PC-3 (cell line): ENCODE measurements at regions not wholly inside any gene's neighbourhood (a gene's known extent, or its start where the extent isn't known, plus 50 kb on each side); places are given as distances from the start of the nearest gene placed in this dataset.

Experiments used
- ATAC-seq: fragments of 200-7000 bp; cut with Tn5 transposase; 2 replicates; pipeline ENCODE4 v1.9.1; 2020; ENCODE audit warnings: mild to moderate bottlenecking, moderate library complexity
- BruUV-seq: library from RNA; stranded (reverse); fragments of 400-500 nt; replicated peaks from 2 replicates; lab custom pipeline; 2021; lab: Mats Ljungman, UMichigan
- CTCF ChIA-PET: fragments of 300-600 bp; sonication (Branson Sonifier 250); formaldehyde crosslinking; loops from one replicate; lab custom pipeline; 2022; ENCODE audit warnings: antibody characterized with exemption; lab: Charles Lee
- POLR2A ChIA-PET: fragments of 300-600 bp; sonication (Branson Sonifier 250); formaldehyde crosslinking; loops from one replicate; lab custom pipeline; 2022; ENCODE audit warnings: antibody characterized with exemption; ENCODE audit not compliant: unreplicated experiment; lab: Charles Lee
- DNase-seq: peaks from one replicate; pipeline ENCODE4 v3.0.0-alpha.2; 2015
- H2AFZ ChIP-seq: fragments of 300-600 bp; sonication (generic); 2 replicates; pipeline ENCODE4 v1.6.0; 2016; ENCODE audit warnings: antibody characterized with exemption, low read length
- H3F3A ChIP-seq: fragments of 300-600 bp; sonication (generic); one replicate; pipeline ENCODE4 v1.6.0; 2017; ENCODE audit warnings: antibody characterized with exemption, low read length, control low read depth, mild to moderate bottlenecking; ENCODE audit not compliant: unreplicated experiment
- H3K27ac ChIP-seq: fragments of 300-600 bp; sonication (generic); 2 replicates; pipeline ENCODE4 v1.5.1; 2016; ENCODE audit warnings: mild to moderate bottlenecking, low read length
- H3K27me3 ChIP-seq: fragments of 300-600 bp; sonication (generic); 2 replicates; pipeline ENCODE4 v1.6.1; 2016; ENCODE audit warnings: low read length, mixed read lengths
- H3K36me3 ChIP-seq: fragments of 300-600 bp; sonication (generic); 2 replicates; pipeline ENCODE4 v1.6.1; 2016; ENCODE audit warnings: low read depth, mixed run types, low read length, mixed read lengths
- H3K4me1 ChIP-seq: fragments of 300-600 bp; sonication (generic); 2 replicates; pipeline ENCODE4 v1.5.1; 2016; ENCODE audit warnings: low read length; ENCODE audit not compliant: insufficient read depth
- H3K4me2 ChIP-seq: fragments of 300-600 bp; sonication (generic); 2 replicates; pipeline ENCODE4 v1.6.0; 2016; ENCODE audit warnings: low read length
- H3K4me3 ChIP-seq: fragments of 300-600 bp; sonication (generic); 2 replicates; pipeline ENCODE4 v1.5.1; 2016; ENCODE audit warnings: mild to moderate bottlenecking, low read length, mixed read lengths
- H3K79me2 ChIP-seq: fragments of 300-600 bp; sonication (generic); 2 replicates; pipeline ENCODE4 v1.6.1; 2017; ENCODE audit warnings: low read length, mixed read lengths
- H3K9ac ChIP-seq: fragments of 300-600 bp; sonication (generic); 2 replicates; pipeline ENCODE4 v1.6.0; 2016; ENCODE audit warnings: mild to moderate bottlenecking, low read length
- H3K9me2 ChIP-seq: fragments of 300-600 bp; sonication (generic); replicated peaks from 2 replicates; pipeline ENCODE4 v1.6.1; 2016; ENCODE audit warnings: mixed run types, low read length, mixed read lengths
- H3K9me3 ChIP-seq: fragments of 300-600 bp; sonication (generic); 2 replicates; pipeline ENCODE4 v1.6.1; 2016; ENCODE audit warnings: low read length, mixed read lengths
- H4K20me1 ChIP-seq: fragments of 300-600 bp; sonication (generic); 2 replicates; pipeline ENCODE4 v1.6.1; 2016; ENCODE audit warnings: low read length, mixed read lengths
- EZH2 ChIP-seq: fragments of 300-600 bp; sonication (generic); IDR thresholded peaks from one replicate; pipeline ENCODE4 v1.6.1; 2017; ENCODE audit warnings: antibody characterized with exemption, mild to moderate bottlenecking, low read length; ENCODE audit not compliant: unreplicated experiment
- EZH2phosphoT487 ChIP-seq: fragments of 300-600 bp; sonication (generic); IDR thresholded peaks from 2 replicates; pipeline ENCODE4 v1.6.1; 2018; ENCODE audit warnings: mild to moderate bottlenecking, antibody characterized with exemption, low read length, borderline replicate concordance
- intact Hi-C: fragments of 100-400 bp; cut with micrococcal nuclease; formaldehyde crosslinking; loops from 2 replicates; pipeline ENCODE4 v1.9.0; 2023
- TF ChIP-seq, protein P1 (sequence below): fragments of 300-600 bp; sonication (generic); conservative IDR thresholded peaks from 2 replicates; pipeline ENCODE4 v1.5.1; 2017; ENCODE audit warnings: antibody characterized with exemption, low read depth, mild to moderate bottlenecking, low read length

DNA sequence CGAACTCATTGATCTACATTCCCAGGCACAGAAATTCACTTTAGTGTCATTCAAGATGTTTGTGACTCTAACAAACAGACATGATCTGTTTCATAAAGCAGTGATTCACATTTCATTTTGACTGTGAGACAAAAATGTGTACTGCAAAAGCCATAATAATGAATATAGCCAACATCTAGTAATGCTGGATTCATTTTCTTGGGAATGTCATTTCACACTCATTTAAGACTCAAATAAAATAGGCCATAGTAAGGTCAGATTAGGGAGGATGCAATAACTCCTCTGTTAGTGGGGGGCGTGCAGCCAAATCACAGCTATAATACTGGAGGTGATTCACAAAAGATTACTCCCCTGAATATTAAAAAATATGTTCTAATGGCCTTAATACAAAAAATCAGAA, 566.6 kb upstream of the ZWINT start:
- intact Hi-C loops = no loop called here
- Histone ChIP-seq H3K36me3 (no peaks in the 10 kb centered on the region), H3K4me2 (no peak overlapping the region), H3K9me2 (no peaks in the 10 kb centered on the region), H2AFZ (no peak overlapping the region), H3K79me2 (no peaks in the 10 kb centered on the region), H3F3A (no peaks in the 10 kb centered on the region), H3K27me3 (no peaks in the 10 kb centered on the region), H3K27ac (no peak overlapping the region), H3K4me1 (no peaks in the 10 kb centered on the region), H3K4me3 (no peak overlapping the region), H3K9me3 (peaks cover 26% of the 10 kb centered on the region), H4K20me1 (no peaks in the 10 kb centered on the region), H3K9ac (no peak overlapping the region)
- ChIA-PET POLR2A (no interaction called here), CTCF (no interaction called here)
- TF ChIP-seq EZH2phosphoT487 = no peak
- no peak for TF ChIP-seq EZH2
- TF ChIP-seq, protein P1, sequence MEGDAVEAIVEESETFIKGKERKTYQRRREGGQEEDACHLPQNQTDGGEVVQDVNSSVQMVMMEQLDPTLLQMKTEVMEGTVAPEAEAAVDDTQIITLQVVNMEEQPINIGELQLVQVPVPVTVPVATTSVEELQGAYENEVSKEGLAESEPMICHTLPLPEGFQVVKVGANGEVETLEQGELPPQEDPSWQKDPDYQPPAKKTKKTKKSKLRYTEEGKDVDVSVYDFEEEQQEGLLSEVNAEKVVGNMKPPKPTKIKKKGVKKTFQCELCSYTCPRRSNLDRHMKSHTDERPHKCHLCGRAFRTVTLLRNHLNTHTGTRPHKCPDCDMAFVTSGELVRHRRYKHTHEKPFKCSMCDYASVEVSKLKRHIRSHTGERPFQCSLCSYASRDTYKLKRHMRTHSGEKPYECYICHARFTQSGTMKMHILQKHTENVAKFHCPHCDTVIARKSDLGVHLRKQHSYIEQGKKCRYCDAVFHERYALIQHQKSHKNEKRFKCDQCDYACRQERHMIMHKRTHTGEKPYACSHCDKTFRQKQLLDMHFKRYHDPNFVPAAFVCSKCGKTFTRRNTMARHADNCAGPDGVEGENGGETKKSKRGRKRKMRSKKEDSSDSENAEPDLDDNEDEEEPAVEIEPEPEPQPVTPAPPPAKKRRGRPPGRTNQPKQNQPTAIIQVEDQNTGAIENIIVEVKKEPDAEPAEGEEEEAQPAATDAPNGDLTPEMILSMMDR = no peak
- no TSS peak for BruUV-seq
- DNase-seq (no peak), ATAC-seq (no peak)

DNA sequence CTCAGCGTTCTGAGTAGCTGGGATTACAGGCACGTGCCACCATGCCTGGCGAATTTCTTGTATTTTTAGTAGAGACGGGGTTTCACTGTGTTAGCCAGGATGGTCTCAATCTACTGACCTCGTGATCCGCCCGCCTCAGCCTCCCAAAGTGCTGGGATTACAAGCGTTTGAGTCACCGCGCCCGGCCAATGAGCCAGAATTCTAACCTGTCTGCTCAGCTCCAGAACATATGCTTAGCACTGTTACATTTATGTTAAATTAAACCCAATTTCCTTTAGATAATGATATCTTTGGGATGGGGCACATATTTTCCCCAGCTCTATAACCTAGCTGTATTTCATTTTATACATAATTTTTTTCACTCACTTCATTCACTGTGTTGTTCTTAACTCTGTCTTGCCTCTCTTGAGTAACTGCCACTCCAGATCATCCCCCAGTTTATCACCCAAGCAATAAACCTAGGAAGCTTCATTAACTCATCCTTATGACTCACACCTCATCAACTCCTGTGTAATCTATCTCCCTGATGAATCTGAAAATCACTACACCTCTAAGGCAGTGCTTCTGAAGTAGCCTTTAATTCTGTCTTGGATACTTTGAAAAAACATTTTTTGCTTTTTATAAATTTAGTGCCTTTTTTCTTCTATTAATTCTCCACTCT, 559.7 kb upstream of the ZWINT start:
- Histone ChIP-seq H2AFZ (no peak overlapping the region), H3K4me3 (no peak overlapping the region), H3K79me2 (no peaks in the 10 kb centered on the region), H3K27me3 (no peaks in the 10 kb centered on the region), H3K27ac (no peak overlapping the region), H3K9me2 (no peaks in the 10 kb centered on the region), H3K4me1 (no peaks in the 10 kb centered on the region), H3K9ac (no peak overlapping the region), H3K4me2 (no peak overlapping the region), H3K9me3 (peaks cover 31% of the 10 kb centered on the region), H3F3A (no peaks in the 10 kb centered on the region), H3K36me3 (no peaks in the 10 kb centered on the region), H4K20me1 (no peaks in the 10 kb centered on the region)
- ChIA-PET POLR2A (no interaction called here), CTCF (no interaction called here)
- intact Hi-C loops = no loop called here
- DNase-seq = peak; percentile 14
- ATAC-seq = no peak
- no TSS peak for BruUV-seq
- TF ChIP-seq EZH2phosphoT487 = no peak
- no peak for TF ChIP-seq EZH2
- TF ChIP-seq, protein P1 = no peak

DNA sequence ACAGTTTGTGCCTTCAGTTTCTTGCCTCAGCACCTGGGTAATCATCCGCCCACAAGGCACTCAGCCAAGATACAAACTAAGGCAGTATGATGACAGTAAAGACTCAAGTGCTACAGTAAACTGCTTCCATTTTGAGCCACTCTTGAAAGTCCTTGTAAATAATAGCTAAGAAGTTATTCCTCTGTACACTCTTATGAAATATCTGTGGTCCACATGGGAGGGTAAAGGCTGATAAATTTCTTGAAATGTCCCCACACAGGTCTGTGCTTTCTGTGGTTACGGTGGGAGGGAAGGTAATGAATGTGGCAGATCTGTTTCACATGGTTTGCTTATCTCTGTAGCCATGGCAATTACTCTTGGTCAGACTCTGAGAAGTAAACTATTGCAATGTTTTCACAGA, 551.0 kb upstream of the ZWINT start:
- Histone ChIP-seq H3K9me2 (no peaks in the 10 kb centered on the region), H3K36me3 (no peaks in the 10 kb centered on the region), H3K4me2 (no peak overlapping the region), H3K4me3 (no peak overlapping the region), H3K27ac (no peak overlapping the region), H3K79me2 (no peaks in the 10 kb centered on the region), H3K4me1 (no peaks in the 10 kb centered on the region), H4K20me1 (no peaks in the 10 kb centered on the region), H3K27me3 (no peaks in the 10 kb centered on the region), H2AFZ (no peak overlapping the region), H3K9me3 (peaks cover 10% of the 10 kb centered on the region; the same call in 1 of the 2 replicates), H3F3A (no peaks in the 10 kb centered on the region), H3K9ac (no peak overlapping the region)
- intact Hi-C loops = no loop called here
- CTCF ChIA-PET = no interaction called here
- DNase-seq (no peak), ATAC-seq (no peak)
- BruUV-seq = no TSS peak
- TF ChIP-seq EZH2 (no peak), EZH2phosphoT487 (no peak)
- TF ChIP-seq, protein P1 = no peak
- POLR2A ChIA-PET = no interaction called here
